Smooth muscle cell (in vitro differentiated cells): ENCODE measurements at regions not wholly inside any gene's neighbourhood (a gene's known extent, or its start where the extent isn't known, plus 50 kb on each side); places are given as distances from the start of the nearest gene placed in this dataset.

Experiments
- DNase-seq: peaks from one replicate; lab custom pipeline; 2025; ENCODE audit not compliant: unreplicated experiment; lab: John Stamatoyannopoulos, UW
- H2AFZ ChIP-seq: fragments of 200-600 bp; sonication (generic); 2 replicates; pipeline ENCODE4 v1.6.0; 2016; ENCODE audit warnings: antibody characterized with exemption, low read depth, mild to moderate bottlenecking
- H3F3A ChIP-seq: fragments of 200-600 bp; sonication (generic); 2 replicates; pipeline ENCODE4 v1.6.0; 2017; ENCODE audit warnings: antibody characterized with exemption, low read depth
- H3K27ac ChIP-seq: fragments of 200-600 bp; sonication (generic); 2 replicates; pipeline ENCODE4 v1.5.1; 2016; ENCODE audit warnings: low read depth, mild to moderate bottlenecking
- H3K27me3 ChIP-seq: fragments of 200-600 bp; sonication (generic); 2 replicates; pipeline ENCODE4 v1.6.1; 2016; ENCODE audit warnings: low read depth, mild to moderate bottlenecking
- H3K36me3 ChIP-seq: fragments of 200-600 bp; sonication (generic); 2 replicates; pipeline ENCODE4 v1.5.1; 2016; ENCODE audit warnings: low read depth
- H3K4me1 ChIP-seq: fragments of 200-600 bp; sonication (generic); 2 replicates; pipeline ENCODE4 v1.5.1; 2016; ENCODE audit warnings: low read depth
- H3K4me2 ChIP-seq: fragments of 200-600 bp; sonication (generic); 2 replicates; pipeline ENCODE4 v1.6.0; 2016; ENCODE audit warnings: mild to moderate bottlenecking
- H3K4me3 ChIP-seq: fragments of 200-600 bp; sonication (generic); 2 replicates; pipeline ENCODE4 v1.5.1; 2016; ENCODE audit warnings: mild to moderate bottlenecking
- H3K79me2 ChIP-seq: fragments of 200-600 bp; sonication (generic); 2 replicates; pipeline ENCODE4 v1.6.0; 2016; ENCODE audit warnings: low read depth, mild to moderate bottlenecking
- H3K9ac ChIP-seq: fragments of 200-600 bp; sonication (generic); 2 replicates; pipeline ENCODE4 v1.6.0; 2016; ENCODE audit warnings: low read depth
- H3K9me3 ChIP-seq: fragments of 200-600 bp; sonication (generic); replicated peaks from 2 replicates; pipeline ENCODE4 v1.5.1; 2016; ENCODE audit warnings: low read depth
- H4K20me1 ChIP-seq: fragments of 200-600 bp; sonication (generic); 2 replicates; pipeline ENCODE4 v1.6.0; 2016; ENCODE audit warnings: low read depth
- CTCF ChIP-seq: fragments of 200-600 bp; sonication (generic); IDR thresholded peaks from 2 replicates; pipeline ENCODE4 v1.5.1; 2017; ENCODE audit warnings: borderline replicate concordance, mild to moderate bottlenecking, antibody characterized with exemption; ENCODE audit not compliant: insufficient read depth, poor library complexity, severe bottlenecking
- whole genome bisulfite sequencing: methylation state at CpG from one replicate; pipeline ENCODE4 v1.1.7; 2016; ENCODE audit warnings: low lambda C conversion rate; 5-methylcytosine and 5-hydroxymethylcytosine counted together

GRCh38 chr4:124019749-124020549 is 623.4 kb downstream of the SPRY1 start:
- no peak for DNase-seq
- H3K27ac ChIP-seq: no peak overlapping the region
- H3K79me2 ChIP-seq: no peaks in the 10 kb centered on the region
- H2AFZ ChIP-seq: no peak overlapping the region
- H3K9me3 ChIP-seq: no peaks in the 10 kb centered on the region
- H3F3A ChIP-seq: no peaks in the 10 kb centered on the region
- WGBS: 84% methylated on average over 4 of the region's 4 CpGs
- peaks cover 6% of the 10 kb centered on the region for H3K4me1 ChIP-seq
- H3K36me3 ChIP-seq: no peaks in the 10 kb centered on the region
- H3K27me3 ChIP-seq: peaks cover 1% of the 10 kb centered on the region
- H4K20me1 ChIP-seq: no peaks in the 10 kb centered on the region
- no peak overlapping the region for H3K9ac ChIP-seq
- no peak overlapping the region for H3K4me3 ChIP-seq
- no peak for TF ChIP-seq CTCF
- no peak overlapping the region for H3K4me2 ChIP-seq

GRCh38 chr4:124025000-124025399 is 628.4 kb downstream of the SPRY1 start:
- H2AFZ ChIP-seq: no peak overlapping the region
- H4K20me1 ChIP-seq: no peaks in the 10 kb centered on the region
- H3K9me3 ChIP-seq: no peaks in the 10 kb centered on the region
- H3K9ac ChIP-seq: no peak overlapping the region
- H3K4me3 ChIP-seq: no peak overlapping the region
- no peak overlapping the region for H3K27ac ChIP-seq
- H3K27me3 ChIP-seq: peaks cover 6% of the 10 kb centered on the region
- H3K4me2 ChIP-seq: no peak overlapping the region
- no peaks in the 10 kb centered on the region for H3F3A ChIP-seq
- DNase-seq: no peak
- H3K4me1 ChIP-seq: no peaks in the 10 kb centered on the region
- no peaks in the 10 kb centered on the region for H3K36me3 ChIP-seq
- WGBS: 64% methylated on average over 3 of the region's 3 CpGs
- no peak for TF ChIP-seq CTCF
- H3K79me2 ChIP-seq: no peaks in the 10 kb centered on the region

GRCh38 chr4:124025428-124025827 is 628.8 kb downstream of the SPRY1 start:
- Histone ChIP-seq H3K9ac (no peak overlapping the region), H3K36me3 (no peaks in the 10 kb centered on the region), H3K4me1 (no peaks in the 10 kb centered on the region), H3F3A (no peaks in the 10 kb centered on the region), H3K27me3 (peaks cover 6% of the 10 kb centered on the region), H4K20me1 (no peaks in the 10 kb centered on the region), H3K4me2 (no peak overlapping the region), H3K79me2 (no peaks in the 10 kb centered on the region), H3K9me3 (no peaks in the 10 kb centered on the region), H3K27ac (no peak overlapping the region), H2AFZ (no peak overlapping the region), H3K4me3 (no peak overlapping the region)
- DNase-seq: no peak
- no peak for TF ChIP-seq CTCF
- WGBS: 97% methylated on average over 9 of the region's 9 CpGs

- Histone ChIP-seq H4K20me1 (no peaks in the 10 kb centered on the region), H3K9me3 (no peaks in the 10 kb centered on the region), H2AFZ (no peak overlapping the region), H3K4me3 (no peak overlapping the region), H3K27me3 (peaks cover 6% of the 10 kb centered on the region), H3K27ac (no peak overlapping the region), H3K36me3 (no peaks in the 10 kb centered on the region), H3K4me2 (no peak overlapping the region), H3K9ac (no peak overlapping the region), H3K79me2 (no peaks in the 10 kb centered on the region), H3F3A (no peaks in the 10 kb centered on the region), H3K4me1 (no peaks in the 10 kb centered on the region)
- 61% methylated on average over 4 of the region's 4 CpGs for WGBS
- TF ChIP-seq CTCF: no peak
- no peak for DNase-seq
These were observed 631.6 kb downstream of the SPRY1 start for GRCh38 chr4:124028182-124028581.
